ENCODE measurements at regions not wholly inside any gene's neighbourhood (a gene's known extent, or its start where the extent isn't known, plus 50 kb on each side); places are given as distances from the start of the nearest gene placed in this dataset.

DNA sequence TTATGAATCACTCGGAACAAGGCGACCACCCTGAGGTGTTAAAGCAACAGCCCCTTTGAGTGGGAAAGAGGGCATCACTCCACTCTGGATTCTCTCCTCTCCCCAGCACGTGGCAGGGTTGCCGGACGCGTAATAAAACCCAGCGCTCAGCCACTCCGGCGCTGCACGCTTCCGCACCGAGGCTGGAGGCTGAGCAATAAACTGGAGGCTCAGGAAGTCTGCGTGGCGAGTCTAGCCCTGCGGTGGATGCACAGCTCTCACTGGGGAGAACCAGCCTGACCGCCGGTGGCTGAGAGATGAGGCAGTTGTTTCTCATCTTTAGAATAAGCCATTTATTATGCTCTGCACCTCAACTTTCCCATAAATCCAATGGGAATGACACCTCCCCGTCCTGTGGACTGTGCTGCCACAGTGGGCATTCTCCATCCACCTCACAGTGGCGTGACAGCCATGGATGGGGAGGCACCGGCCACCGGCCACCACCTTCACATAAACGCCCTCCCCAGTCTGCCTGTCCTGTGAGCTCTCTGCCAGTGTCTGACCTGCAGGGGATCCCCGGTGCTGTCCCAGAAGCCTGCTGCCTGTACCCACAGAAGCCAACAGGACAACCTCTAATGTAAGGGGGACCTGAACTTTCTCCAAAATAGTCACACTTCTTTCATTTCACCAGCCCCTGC is 64.2 kb upstream of the GGTLC1 start:
- no peak for DNase-seq
- H3K9ac ChIP-seq (ENCODE audit: extremely low read depth, low read length, poor library complexity, severe bottlenecking): no peak overlapping the region
- no peak overlapping the region for H3K27ac ChIP-seq (ENCODE audit: low read depth, low read length)
- H3K9me3 ChIP-seq (ENCODE audit: control insufficient read depth, low read length): no peaks in the 10 kb centered on the region
- Mint-ChIP-seq H3K27ac (no peak overlapping the region), H3K36me3 (ENCODE audit: low read depth) (no peaks in the 10 kb centered on the region), H3K9me3 (no peaks in the 10 kb centered on the region), H3K4me1 (peaks cover 11% of the 10 kb centered on the region), H3K4me3 (no peak overlapping the region), H3K27me3 (ENCODE audit: insufficient read depth) (no peaks in the 10 kb centered on the region)
- TF ChIP-seq, protein P1, sequence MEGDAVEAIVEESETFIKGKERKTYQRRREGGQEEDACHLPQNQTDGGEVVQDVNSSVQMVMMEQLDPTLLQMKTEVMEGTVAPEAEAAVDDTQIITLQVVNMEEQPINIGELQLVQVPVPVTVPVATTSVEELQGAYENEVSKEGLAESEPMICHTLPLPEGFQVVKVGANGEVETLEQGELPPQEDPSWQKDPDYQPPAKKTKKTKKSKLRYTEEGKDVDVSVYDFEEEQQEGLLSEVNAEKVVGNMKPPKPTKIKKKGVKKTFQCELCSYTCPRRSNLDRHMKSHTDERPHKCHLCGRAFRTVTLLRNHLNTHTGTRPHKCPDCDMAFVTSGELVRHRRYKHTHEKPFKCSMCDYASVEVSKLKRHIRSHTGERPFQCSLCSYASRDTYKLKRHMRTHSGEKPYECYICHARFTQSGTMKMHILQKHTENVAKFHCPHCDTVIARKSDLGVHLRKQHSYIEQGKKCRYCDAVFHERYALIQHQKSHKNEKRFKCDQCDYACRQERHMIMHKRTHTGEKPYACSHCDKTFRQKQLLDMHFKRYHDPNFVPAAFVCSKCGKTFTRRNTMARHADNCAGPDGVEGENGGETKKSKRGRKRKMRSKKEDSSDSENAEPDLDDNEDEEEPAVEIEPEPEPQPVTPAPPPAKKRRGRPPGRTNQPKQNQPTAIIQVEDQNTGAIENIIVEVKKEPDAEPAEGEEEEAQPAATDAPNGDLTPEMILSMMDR (conservative IDR thresholded peaks at IDR 0.05): no peak
- H3K4me3 ChIP-seq (ENCODE audit: low read length): no peak overlapping the region
- no peaks in the 10 kb centered on the region for H3K27me3 ChIP-seq (ENCODE audit: control insufficient read depth, insufficient read depth, low read length, poor library complexity, severe bottlenecking)
- H3K4me1 ChIP-seq (ENCODE audit: control insufficient read depth, insufficient read depth, low read length): no peaks in the 10 kb centered on the region
- 92 to 96% methylated on average over 10 to 23 of the region's 23 CpGs for whole genome bisulfite sequencing, 2 experiments (ENCODE audit: insufficient coverage in 1 of 2, insufficient read length in 1 of 2)
- H3K36me3 ChIP-seq (ENCODE audit: control insufficient read depth, insufficient read depth, low read length): no peaks in the 10 kb centered on the region

GRCh38 chr20:24051160-24051559 is 62.6 kb upstream of the GGTLC1 start:
- Mint-ChIP-seq H3K4me1 (peaks cover 18% of the 10 kb centered on the region), H3K27me3 (ENCODE audit: insufficient read depth) (no peaks in the 10 kb centered on the region), H3K27ac (no peak overlapping the region), H3K9me3 (no peaks in the 10 kb centered on the region), H3K4me3 (no peak overlapping the region), H3K36me3 (ENCODE audit: low read depth) (no peaks in the 10 kb centered on the region)
- Histone ChIP-seq H3K9me3 (ENCODE audit: control insufficient read depth, low read length) (no peaks in the 10 kb centered on the region), H3K4me3 (ENCODE audit: low read length) (no peak overlapping the region), H3K27ac (ENCODE audit: low read depth, low read length) (no peak overlapping the region), H3K27me3 (ENCODE audit: control insufficient read depth, insufficient read depth, low read length, poor library complexity, severe bottlenecking) (no peaks in the 10 kb centered on the region), H3K4me1 (ENCODE audit: control insufficient read depth, insufficient read depth, low read length) (peaks cover 3% of the 10 kb centered on the region), H3K36me3 (ENCODE audit: control insufficient read depth, insufficient read depth, low read length) (no peaks in the 10 kb centered on the region), H3K9ac (ENCODE audit: extremely low read depth, low read length, poor library complexity, severe bottlenecking) (no peak overlapping the region)
- WGBS, 2 experiments (ENCODE audit: insufficient coverage in 1 of 2, insufficient read length in 1 of 2): 90 to 100% methylated on average over 1 to 2 of the region's 2 CpGs
- TF ChIP-seq, protein P1 (conservative IDR thresholded peaks at IDR 0.05): no peak
- DNase-seq: no peak

GRCh38 chr20:24050119-24050518 is 61.5 kb upstream of the GGTLC1 start:
- WGBS, 2 experiments (ENCODE audit: insufficient coverage in 1 of 2, insufficient read length in 1 of 2): 84 to 90% methylated on average over 2 to 3 of the region's 3 CpGs
- H3K36me3 ChIP-seq (ENCODE audit: control insufficient read depth, insufficient read depth, low read length): no peaks in the 10 kb centered on the region
- Mint-ChIP-seq H3K36me3 (ENCODE audit: low read depth) (no peaks in the 10 kb centered on the region), H3K4me1 (peaks cover 23% of the 10 kb centered on the region), H3K9me3 (no peaks in the 10 kb centered on the region), H3K4me3 (no peak overlapping the region), H3K27me3 (ENCODE audit: insufficient read depth) (no peaks in the 10 kb centered on the region), H3K27ac (no peak overlapping the region)
- peaks cover 10% of the 10 kb centered on the region for H3K4me1 ChIP-seq (ENCODE audit: control insufficient read depth, insufficient read depth, low read length)
- TF ChIP-seq, protein P1 (conservative IDR thresholded peaks at IDR 0.05): no peak
- no peak overlapping the region for H3K9ac ChIP-seq (ENCODE audit: extremely low read depth, low read length, poor library complexity, severe bottlenecking)
- no peaks in the 10 kb centered on the region for H3K9me3 ChIP-seq (ENCODE audit: control insufficient read depth, low read length)
- H3K4me3 ChIP-seq (ENCODE audit: low read length): no peak overlapping the region
- H3K27ac ChIP-seq (ENCODE audit: low read depth, low read length): no peak overlapping the region
- no peak for DNase-seq
- no peaks in the 10 kb centered on the region for H3K27me3 ChIP-seq (ENCODE audit: control insufficient read depth, insufficient read depth, low read length, poor library complexity, severe bottlenecking)
